GM12891 (cell line): ENCODE measurements at regions not wholly inside any gene's neighbourhood (a gene's known extent, or its start where the extent isn't known, plus 50 kb on each side); places are given as distances from the start of the nearest gene placed in this dataset.

Experiments
- POLR2A ChIP-seq: IDR thresholded peaks from 2 replicates; pipeline ENCODE4 v1.6.1; 2011; ENCODE audit warnings: low read depth, low read length, control low read depth
- POLR2AphosphoS5 ChIP-seq: IDR thresholded peaks from 2 replicates; pipeline ENCODE4 v1.6.1; 2011; ENCODE audit warnings: low read depth, low read length, control low read depth
- TAF1 ChIP-seq: IDR thresholded peaks from 2 replicates; pipeline ENCODE4 v1.6.1; 2011; ENCODE audit warnings: low read depth, low read length, control low read depth

DNA sequence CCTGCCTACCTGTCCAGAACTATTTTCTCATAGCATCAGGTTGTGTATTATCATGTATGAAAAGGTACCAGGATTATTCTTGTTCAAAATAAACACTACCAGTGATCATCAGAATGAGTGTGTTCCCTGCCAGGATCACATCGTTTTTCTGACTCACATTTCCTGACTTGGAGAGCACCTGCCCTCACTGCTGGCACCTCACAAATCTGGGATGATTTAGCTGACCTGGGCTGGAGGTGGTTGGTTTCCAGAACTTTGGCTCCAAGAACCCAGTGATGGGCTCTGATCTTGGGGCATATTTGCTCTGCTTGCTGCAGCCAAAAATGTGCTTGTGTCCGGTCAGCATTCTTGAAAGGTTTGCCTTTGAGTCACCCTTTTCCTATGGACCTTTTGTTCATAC lies 836.3 kb upstream of the ACVR2A start:
- no peak for TF ChIP-seq POLR2AphosphoS5
- no peak for TF ChIP-seq POLR2A
- TF ChIP-seq TAF1: no peak
